ENCODE measurements at regions not wholly inside any gene's neighbourhood (a gene's known extent, or its start where the extent isn't known, plus 50 kb on each side); places are given as distances from the start of the nearest gene placed in this dataset.

GRCh38 chr6:9254251-9254650 is 818.9 kb upstream of the SLC35B3 start:
- TF ChIP-seq POLR2AphosphoS5 (IDR thresholded peaks at IDR 0.05; ENCODE audit: insufficient read depth in 1 of 2, low read depth in 1 of 2) (no peak), CTCF (IDR thresholded peaks at IDR 0.05) (no peak), POLR2A (IDR thresholded peaks at IDR 0.05) (no peak)

All from vagina (tissue), 2 donors.